Kidney (tissue), 13 donors: ENCODE measurements at regions not wholly inside any gene's neighbourhood (a gene's known extent, or its start where the extent isn't known, plus 50 kb on each side); places are given as distances from the start of the nearest gene placed in this dataset.

Experiments used
- DNase-seq, 5 donors: peaks; one replicate each; pipeline ENCODE4 v3.0.0-alpha.2; 2013 to 2020
- FAIRE-seq: peaks from 2 replicates; lab custom pipeline; 2012; peaks lifted over from hg19 to GRCh38; lab: Jason Lieb, UNC
- H3K27ac ChIP-seq, 2 donors: one replicate each; pipeline ENCODE4 v1.7.0; 2013; ENCODE audit warnings: low read depth in 2 of 2, low read length in 2 of 2, inconsistent platforms in 1 of 2
- H3K27me3 ChIP-seq: one replicate; pipeline ENCODE4 v1.7.1; 2013; ENCODE audit warnings: low read length, inconsistent platforms; ENCODE audit not compliant: control insufficient read depth, insufficient read depth
- H3K36me3 ChIP-seq, 3 donors: one replicate each; pipeline versions ENCODE4 v1.7.0 to v1.7.1; 2013; ENCODE audit warnings: low read length in 3 of 3, control low read depth in 1 of 3, inconsistent platforms in 1 of 3; ENCODE audit not compliant: insufficient read depth in 3 of 3, control insufficient read depth in 2 of 3
- H3K4me1 ChIP-seq, 3 donors: one replicate each; pipeline versions ENCODE4 v1.7.0 to v1.7.1; 2013; ENCODE audit warnings: low read length in 3 of 3, inconsistent platforms in 1 of 3, low read depth in 1 of 3; ENCODE audit not compliant: control insufficient read depth in 2 of 3, insufficient read depth in 2 of 3
- H3K4me3 ChIP-seq, 3 donors: one replicate each; pipeline versions ENCODE4 v1.7.0 to v1.8.1; 2013; ENCODE audit warnings: low read length in 3 of 3, control low read depth in 1 of 3, inconsistent platforms in 1 of 3
- H3K9ac ChIP-seq, 3 donors: one replicate each; pipeline versions ENCODE4 v1.7.0 to v1.7.1; 2013; ENCODE audit warnings: low read length in 3 of 3, control low read depth in 1 of 3, inconsistent platforms in 1 of 3
- H3K9me3 ChIP-seq, 3 donors: one replicate each; pipeline versions ENCODE4 v1.7.0 to v1.7.1; 2013; ENCODE audit warnings: low read length in 3 of 3, control low read depth in 1 of 3, inconsistent platforms in 1 of 3; ENCODE audit not compliant: control insufficient read depth in 2 of 3, insufficient read depth in 1 of 3
- CTCF ChIP-seq: IDR thresholded peaks from 3 replicates; pipeline ENCODE4 v1.5.1; 2012; ENCODE audit warnings: mild to moderate bottlenecking, moderate library complexity, borderline replicate concordance; ENCODE audit not compliant: insufficient read depth; ENCODE audit errors: extremely low read depth
- intact Hi-C: fragments of 100-400 bp; cut with DNase I; formaldehyde crosslinking; loops from one replicate; pipeline ENCODE4 v1.11.1; 2022
- donor health status: control.
- donor health status: control.
- donor health status: control.
- donor health status: control.
- donor health status: control.
- donor health status: DM: yes; HTN: yes; CAD: no.
- donor health status: Normal renal cell carcinoma (clear cell type).

- no peak for TF ChIP-seq CTCF
- Histone ChIP-seq H3K9me3 (no peaks in the 10 kb centered on the region), H3K27me3 (no peaks in the 10 kb centered on the region), H3K4me3 (no peak overlapping the region), H3K27ac (no peak overlapping the region), H3K4me1 (peaks cover 3 to 9% (median 6%) of the 10 kb centered on the region in 3 donors), H3K36me3 (no peaks in the 10 kb centered on the region), H3K9ac (no peak overlapping the region)
- DNase-seq (no peak), FAIRE-seq (no peak)
- intact Hi-C loops = no loop called here
These were observed 173.1 kb downstream of the ASB1 start for GRCh38 chr2:238599549-238600505.

GRCh38 chr2:238600506-238601432 lies 174.0 kb downstream of the ASB1 start:
- no peaks in the 10 kb centered on the region for H3K36me3 ChIP-seq
- no peaks in the 10 kb centered on the region for H3K9me3 ChIP-seq
- no peak overlapping the region for H3K27ac ChIP-seq
- no peak overlapping the region for H3K9ac ChIP-seq
- no peak for TF ChIP-seq CTCF
- intact Hi-C loops = no loop called here
- no peak overlapping the region for H3K4me3 ChIP-seq
- FAIRE-seq (no peak), DNase-seq (no peak)
- no peaks in the 10 kb centered on the region for H3K27me3 ChIP-seq
- H3K4me1 ChIP-seq = peaks cover 3 to 9% (median 6%) of the 10 kb centered on the region in 3 donors

GRCh38 chr2:238601433-238602222 lies 174.9 kb downstream of the ASB1 start:
- no peak for DNase-seq
- FAIRE-seq = no peak
- TF ChIP-seq CTCF = no peak
- no peak overlapping the region for H3K27ac ChIP-seq
- H3K9me3 ChIP-seq = no peaks in the 10 kb centered on the region
- intact Hi-C loops = no loop called here
- peaks cover 3 to 7% (median 6%) of the 10 kb centered on the region in 3 donors for H3K4me1 ChIP-seq
- H3K4me3 ChIP-seq = no peak overlapping the region
- no peak overlapping the region for H3K9ac ChIP-seq
- H3K36me3 ChIP-seq = no peaks in the 10 kb centered on the region
- H3K27me3 ChIP-seq = no peaks in the 10 kb centered on the region
